Liver (tissue), 8 donors: ENCODE measurements at regions not wholly inside any gene's neighbourhood (a gene's known extent, or its start where the extent isn't known, plus 50 kb on each side); places are given as distances from the start of the nearest gene placed in this dataset.

Experiments
- DNase-seq: peaks from one replicate; pipeline ENCODE4 v3.0.0-alpha.2; 2017; ENCODE audit warnings: low spot score
- H3K27ac ChIP-seq, 2 donors: one replicate each; pipeline ENCODE4 v1.7.0; 2013; ENCODE audit warnings: inconsistent platforms in 2 of 2, low read length in 2 of 2, control low read depth in 1 of 2, low read depth in 1 of 2, mild to moderate bottlenecking in 1 of 2
- H3K27me3 ChIP-seq, 4 donors: one replicate each; pipeline versions ENCODE4 v1.6.1 to v1.7.0; 2013; ENCODE audit warnings: low read length in 3 of 4, inconsistent platforms in 1 of 4, mild to moderate bottlenecking in 1 of 4, moderate library complexity in 1 of 4; ENCODE audit not compliant: control insufficient read depth in 4 of 4, insufficient read depth in 4 of 4
- H3K36me3 ChIP-seq, 4 donors: one replicate each; pipeline versions ENCODE4 v1.6.1 to v1.7.0; 2013; ENCODE audit warnings: low read length in 3 of 4, mild to moderate bottlenecking in 3 of 4, low read depth in 1 of 4, moderate library complexity in 1 of 4; ENCODE audit not compliant: control insufficient read depth in 4 of 4, insufficient read depth in 3 of 4
- H3K4me1 ChIP-seq, 4 donors: one replicate each; pipeline versions ENCODE4 v1.6.1 to v1.7.0; 2013; ENCODE audit warnings: low read length in 3 of 4, mild to moderate bottlenecking in 3 of 4, moderate library complexity in 1 of 4; ENCODE audit not compliant: control insufficient read depth in 4 of 4, insufficient read depth in 4 of 4
- H3K4me3 ChIP-seq, 3 donors: one replicate each; pipeline versions ENCODE4 v1.6.1 to v1.7.0; 2013; ENCODE audit warnings: low read length in 3 of 3, control low read depth in 1 of 3, low read depth in 1 of 3, mild to moderate bottlenecking in 1 of 3
- H3K9ac ChIP-seq, 2 donors: one replicate each; pipeline ENCODE4 v1.7.0; 2013; ENCODE audit warnings: low read length in 2 of 2, mild to moderate bottlenecking in 2 of 2, moderate library complexity in 2 of 2, control low read depth in 1 of 2, low read depth in 1 of 2
- H3K9me3 ChIP-seq, 4 donors: one replicate each; pipeline versions ENCODE4 v1.6.1 to v1.7.0; 2013; ENCODE audit warnings: low read length in 3 of 4; ENCODE audit not compliant: control insufficient read depth in 4 of 4
- EGR1 ChIP-seq, 2 donors: IDR thresholded peaks; 2 replicates each; pipeline ENCODE4 v1.6.1; 2016 to 2018; ENCODE audit warnings: antibody characterized with exemption in 2 of 2, low read depth in 2 of 2
- FOXA1 ChIP-seq: IDR thresholded peaks from 2 replicates; pipeline ENCODE4 v1.6.1; 2016; ENCODE audit warnings: antibody characterized with exemption
- FOXA2 ChIP-seq: IDR thresholded peaks from 2 replicates; pipeline ENCODE4 v1.6.1; 2016; ENCODE audit warnings: antibody characterized with exemption
- GABPA ChIP-seq, 2 donors: IDR thresholded peaks in 1 of 2; conservative IDR thresholded peaks in 1 of 2; 2 replicates each; pipeline ENCODE4 v1.6.1; 2016; ENCODE audit warnings: antibody characterized with exemption in 2 of 2, mild to moderate bottlenecking in 1 of 2, moderate library complexity in 1 of 2
- HNF4A ChIP-seq, 2 donors: conservative IDR thresholded peaks; 2 replicates each; pipeline ENCODE4 v1.6.1; 2016; ENCODE audit warnings: antibody characterized with exemption in 2 of 2, mild to moderate bottlenecking in 2 of 2
- HNF4G ChIP-seq: IDR thresholded peaks from 2 replicates; pipeline ENCODE4 v1.6.1; 2016; ENCODE audit warnings: antibody characterized with exemption
- JUND ChIP-seq, 2 donors: IDR thresholded peaks; 2 replicates each; pipeline ENCODE4 v1.6.1; 2016; ENCODE audit warnings: antibody characterized with exemption in 2 of 2
- NR2F2 ChIP-seq: IDR thresholded peaks from 2 replicates; pipeline ENCODE4 v1.6.1; 2016; ENCODE audit warnings: antibody characterized with exemption
- RAD21 ChIP-seq, 2 donors: IDR thresholded peaks; 2 replicates each; pipeline ENCODE4 v1.6.1; 2016; ENCODE audit warnings: antibody characterized with exemption in 2 of 2, mild to moderate bottlenecking in 2 of 2
- RXRA ChIP-seq, 2 donors: IDR thresholded peaks; 2 replicates each; pipeline ENCODE4 v1.6.1; 2017 to 2018; ENCODE audit warnings: antibody characterized with exemption in 2 of 2, mild to moderate bottlenecking in 1 of 2
- SP1 ChIP-seq: IDR thresholded peaks from 2 replicates; pipeline ENCODE4 v1.6.1; 2018; ENCODE audit warnings: antibody characterized with exemption, mild to moderate bottlenecking
- TAF1 ChIP-seq: conservative IDR thresholded peaks from 2 replicates; pipeline ENCODE4 v1.6.1; 2016; ENCODE audit warnings: antibody characterized with exemption, mild to moderate bottlenecking
- YY1 ChIP-seq: IDR thresholded peaks from 2 replicates; pipeline ENCODE4 v1.6.1; 2016; ENCODE audit warnings: antibody characterized with exemption, mild to moderate bottlenecking
- WGBS: extraction: QIAGEN DNeasy Blood & Tissue Kit; methylation state at CpG from one replicate; pipeline ENCODE4 v1.1.7; 2013; 5-methylcytosine and 5-hydroxymethylcytosine counted together
- TF ChIP-seq, protein P1 (sequence below): fragments of 150-350 bp; IDR thresholded peaks from 2 replicates; pipeline ENCODE4 v1.5.1; 2017; ENCODE audit warnings: improper control_type of control experiment, low read depth, low read length; ENCODE audit not compliant: missing input control
- TF ChIP-seq, protein P2 (sequence below): IDR thresholded peaks from 2 replicates; pipeline ENCODE4 v1.6.1; 2016; ENCODE audit warnings: antibody characterized with exemption
- TF ChIP-seq, protein P3 (sequence below): IDR thresholded peaks from 2 replicates; pipeline ENCODE4 v1.6.1; 2016; ENCODE audit warnings: antibody characterized with exemption
- TF ChIP-seq, protein P4 (sequence below): IDR thresholded peaks from 2 replicates; pipeline ENCODE4 v1.6.1; 2016; ENCODE audit warnings: antibody characterized with exemption
- donor health status: healthy.
- donor health status: healthy.
- donor health status: healthy.
- donor health status: healthy.
- donor health status: healthy.

DNA sequence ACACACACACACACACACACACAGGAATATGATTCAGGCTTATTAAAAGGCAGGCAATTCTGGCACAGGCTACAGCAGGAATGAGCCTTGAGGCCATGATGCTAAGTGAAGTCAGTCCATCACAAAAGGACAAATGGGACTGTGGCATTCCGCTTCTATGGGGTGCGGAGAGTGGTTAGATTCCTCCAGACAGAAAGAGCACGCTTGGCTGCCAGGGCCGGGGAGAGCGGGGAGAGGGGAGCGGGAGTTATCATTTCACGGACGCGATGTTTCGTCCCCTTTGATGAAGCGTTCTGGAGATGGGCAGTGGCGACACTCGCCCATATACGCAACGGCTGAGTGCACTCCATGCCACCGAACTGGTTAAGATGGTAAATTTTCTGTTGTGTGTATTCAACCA is 58.5 kb upstream of the FAM174B start (continued):
- TF ChIP-seq, protein P1, sequence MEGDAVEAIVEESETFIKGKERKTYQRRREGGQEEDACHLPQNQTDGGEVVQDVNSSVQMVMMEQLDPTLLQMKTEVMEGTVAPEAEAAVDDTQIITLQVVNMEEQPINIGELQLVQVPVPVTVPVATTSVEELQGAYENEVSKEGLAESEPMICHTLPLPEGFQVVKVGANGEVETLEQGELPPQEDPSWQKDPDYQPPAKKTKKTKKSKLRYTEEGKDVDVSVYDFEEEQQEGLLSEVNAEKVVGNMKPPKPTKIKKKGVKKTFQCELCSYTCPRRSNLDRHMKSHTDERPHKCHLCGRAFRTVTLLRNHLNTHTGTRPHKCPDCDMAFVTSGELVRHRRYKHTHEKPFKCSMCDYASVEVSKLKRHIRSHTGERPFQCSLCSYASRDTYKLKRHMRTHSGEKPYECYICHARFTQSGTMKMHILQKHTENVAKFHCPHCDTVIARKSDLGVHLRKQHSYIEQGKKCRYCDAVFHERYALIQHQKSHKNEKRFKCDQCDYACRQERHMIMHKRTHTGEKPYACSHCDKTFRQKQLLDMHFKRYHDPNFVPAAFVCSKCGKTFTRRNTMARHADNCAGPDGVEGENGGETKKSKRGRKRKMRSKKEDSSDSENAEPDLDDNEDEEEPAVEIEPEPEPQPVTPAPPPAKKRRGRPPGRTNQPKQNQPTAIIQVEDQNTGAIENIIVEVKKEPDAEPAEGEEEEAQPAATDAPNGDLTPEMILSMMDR, result no peak
- TF ChIP-seq HNF4G, result no peak
- TF ChIP-seq SP1, result no peak

DNA sequence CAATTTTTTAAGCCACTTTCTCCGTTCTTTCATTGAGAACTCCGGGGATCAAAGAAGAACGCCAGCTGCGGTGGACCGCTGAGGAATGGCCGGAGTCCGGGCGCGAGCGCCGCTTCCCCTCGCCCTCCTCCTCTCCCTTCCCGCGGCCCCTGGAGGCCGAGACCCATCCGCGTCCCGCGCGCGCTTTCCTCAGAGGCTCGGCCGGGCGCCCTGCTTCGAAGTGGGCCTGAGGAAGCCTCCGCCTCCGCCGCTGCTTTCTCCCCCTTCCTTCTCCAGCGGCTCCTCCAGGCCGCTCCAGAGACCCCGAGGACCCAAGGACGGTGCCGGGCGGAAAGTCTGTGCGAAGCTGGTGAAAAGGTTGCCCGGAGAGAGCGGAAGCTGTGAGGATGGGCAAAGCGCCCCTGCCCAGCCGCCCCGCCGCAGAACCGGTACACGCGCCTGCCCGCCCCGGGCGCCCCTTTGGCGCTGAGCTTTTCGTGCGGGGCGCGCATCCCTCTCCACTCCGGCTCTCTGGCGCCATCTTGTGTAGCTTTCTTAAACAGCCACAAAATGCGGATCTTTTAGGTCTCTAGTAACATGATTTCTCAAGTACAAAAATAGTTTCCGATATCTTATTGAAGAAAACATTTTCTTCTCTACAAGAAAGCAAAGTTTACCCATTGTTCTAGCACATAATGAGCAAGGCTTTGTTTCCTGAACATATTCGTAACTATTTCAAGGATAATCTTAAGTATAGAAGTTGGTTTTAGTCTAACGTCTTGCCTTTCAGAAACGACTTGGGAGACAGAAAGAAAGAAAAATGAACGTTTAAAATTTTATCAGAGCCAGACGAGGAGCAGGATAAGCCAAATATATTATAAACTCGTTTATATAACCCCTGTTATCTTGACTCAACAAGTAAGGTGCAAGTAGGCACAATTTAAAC is 59.2 kb upstream of the FAM174B start:
- H3K27ac ChIP-seq, result peak overlapping the region in 1 of 2 donors; percentile 14
- H3K9me3 ChIP-seq, result no peaks in the 10 kb centered on the region
- H3K36me3 ChIP-seq, result no peaks in the 10 kb centered on the region
- peaks cover 0 to 10% (median 8%) of the 10 kb centered on the region in 4 donors for H3K4me1 ChIP-seq
- 2% methylated on average over 62 of the region's 62 CpGs for WGBS
- H3K9ac ChIP-seq, result no peak overlapping the region
- no peaks in the 10 kb centered on the region for H3K27me3 ChIP-seq
- peak; percentile 78 for DNase-seq
- TF ChIP-seq RXRA (IDR thresholded peaks at IDR 0.05) (no peak), SP1 (no peak), NR2F2 (no peak), FOXA2 (no peak), RAD21 (IDR thresholded peaks at IDR 0.05) (peak; percentile 92), GABPA (IDR thresholded peaks at IDR 0.05 in 1 of 2, conservative IDR thresholded peaks at IDR 0.05 in 1 of 2) (no peak), JUND (IDR thresholded peaks at IDR 0.05) (no peak), TAF1 (no peak), FOXA1 (no peak), HNF4G (no peak), HNF4A (conservative IDR thresholded peaks at IDR 0.05) (no peak), EGR1 (IDR thresholded peaks at IDR 0.05; ENCODE audit: low read depth in 2 of 2) (no peak), YY1 (peak; percentile 41)
- TF ChIP-seq, protein P2, sequence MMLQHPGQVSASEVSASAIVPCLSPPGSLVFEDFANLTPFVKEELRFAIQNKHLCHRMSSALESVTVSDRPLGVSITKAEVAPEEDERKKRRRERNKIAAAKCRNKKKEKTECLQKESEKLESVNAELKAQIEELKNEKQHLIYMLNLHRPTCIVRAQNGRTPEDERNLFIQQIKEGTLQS, result no peak
- TF ChIP-seq, protein P3, sequence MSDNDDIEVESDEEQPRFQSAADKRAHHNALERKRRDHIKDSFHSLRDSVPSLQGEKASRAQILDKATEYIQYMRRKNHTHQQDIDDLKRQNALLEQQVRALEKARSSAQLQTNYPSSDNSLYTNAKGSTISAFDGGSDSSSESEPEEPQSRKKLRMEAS, result no peak
- TF ChIP-seq, protein P4, sequence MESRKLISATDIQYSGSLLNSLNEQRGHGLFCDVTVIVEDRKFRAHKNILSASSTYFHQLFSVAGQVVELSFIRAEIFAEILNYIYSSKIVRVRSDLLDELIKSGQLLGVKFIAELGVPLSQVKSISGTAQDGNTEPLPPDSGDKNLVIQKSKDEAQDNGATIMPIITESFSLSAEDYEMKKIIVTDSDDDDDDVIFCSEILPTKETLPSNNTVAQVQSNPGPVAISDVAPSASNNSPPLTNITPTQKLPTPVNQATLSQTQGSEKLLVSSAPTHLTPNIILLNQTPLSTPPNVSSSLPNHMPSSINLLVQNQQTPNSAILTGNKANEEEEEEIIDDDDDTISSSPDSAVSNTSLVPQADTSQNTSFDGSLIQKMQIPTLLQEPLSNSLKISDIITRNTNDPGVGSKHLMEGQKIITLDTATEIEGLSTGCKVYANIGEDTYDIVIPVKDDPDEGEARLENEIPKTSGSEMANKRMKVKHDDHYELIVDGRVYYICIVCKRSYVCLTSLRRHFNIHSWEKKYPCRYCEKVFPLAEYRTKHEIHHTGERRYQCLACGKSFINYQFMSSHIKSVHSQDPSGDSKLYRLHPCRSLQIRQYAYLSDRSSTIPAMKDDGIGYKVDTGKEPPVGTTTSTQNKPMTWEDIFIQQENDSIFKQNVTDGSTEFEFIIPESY, result no peak
- TF ChIP-seq, protein P1, result peak; percentile 81
- peak overlapping the region; percentile 20 to 72 (median 53) for H3K4me3 ChIP-seq
